AG10803 (cell line): ENCODE measurements at regions not wholly inside any gene's neighbourhood (a gene's known extent, or its start where the extent isn't known, plus 50 kb on each side); places are given as distances from the start of the nearest gene placed in this dataset.

Experiments
- DNase-seq: peaks from one replicate; pipeline ENCODE4 v3.0.0; 2010; ENCODE audit warnings: low read depth
- H3K4me3 ChIP-seq: 2 replicates; pipeline ENCODE4 v1.5.1; 2011; ENCODE audit warnings: mild to moderate bottlenecking, low read length, control low read depth
- TF ChIP-seq, protein P1 (sequence below): conservative IDR thresholded peaks from 2 replicates; pipeline ENCODE4 v1.5.1; 2011; ENCODE audit warnings: mild to moderate bottlenecking, low read length, control low read depth, inconsistent platforms

DNA sequence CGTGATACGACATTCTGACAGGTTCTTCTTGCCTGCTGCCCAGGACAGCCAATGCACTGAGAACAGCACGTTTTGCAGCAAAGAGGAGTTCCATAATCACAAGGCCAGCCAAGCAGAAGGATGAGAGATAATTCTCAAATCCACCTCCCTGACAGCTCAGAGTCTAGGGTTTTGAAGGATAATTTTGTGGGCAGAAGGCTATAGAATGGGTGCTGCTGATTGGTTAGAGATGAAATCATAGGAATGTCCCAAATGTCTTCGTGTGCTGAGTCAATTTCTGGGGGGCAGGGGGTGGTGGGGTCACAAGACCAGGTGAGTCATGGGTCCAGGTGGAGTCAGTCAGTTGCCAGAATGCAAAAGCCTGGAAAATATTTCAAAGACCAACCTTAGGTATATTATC lies 175.5 kb upstream of the SLC30A5 start:
- TF ChIP-seq, protein P1, sequence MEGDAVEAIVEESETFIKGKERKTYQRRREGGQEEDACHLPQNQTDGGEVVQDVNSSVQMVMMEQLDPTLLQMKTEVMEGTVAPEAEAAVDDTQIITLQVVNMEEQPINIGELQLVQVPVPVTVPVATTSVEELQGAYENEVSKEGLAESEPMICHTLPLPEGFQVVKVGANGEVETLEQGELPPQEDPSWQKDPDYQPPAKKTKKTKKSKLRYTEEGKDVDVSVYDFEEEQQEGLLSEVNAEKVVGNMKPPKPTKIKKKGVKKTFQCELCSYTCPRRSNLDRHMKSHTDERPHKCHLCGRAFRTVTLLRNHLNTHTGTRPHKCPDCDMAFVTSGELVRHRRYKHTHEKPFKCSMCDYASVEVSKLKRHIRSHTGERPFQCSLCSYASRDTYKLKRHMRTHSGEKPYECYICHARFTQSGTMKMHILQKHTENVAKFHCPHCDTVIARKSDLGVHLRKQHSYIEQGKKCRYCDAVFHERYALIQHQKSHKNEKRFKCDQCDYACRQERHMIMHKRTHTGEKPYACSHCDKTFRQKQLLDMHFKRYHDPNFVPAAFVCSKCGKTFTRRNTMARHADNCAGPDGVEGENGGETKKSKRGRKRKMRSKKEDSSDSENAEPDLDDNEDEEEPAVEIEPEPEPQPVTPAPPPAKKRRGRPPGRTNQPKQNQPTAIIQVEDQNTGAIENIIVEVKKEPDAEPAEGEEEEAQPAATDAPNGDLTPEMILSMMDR, result no peak
- no peak for DNase-seq
- H3K4me3 ChIP-seq, result no peak overlapping the region

DNA sequence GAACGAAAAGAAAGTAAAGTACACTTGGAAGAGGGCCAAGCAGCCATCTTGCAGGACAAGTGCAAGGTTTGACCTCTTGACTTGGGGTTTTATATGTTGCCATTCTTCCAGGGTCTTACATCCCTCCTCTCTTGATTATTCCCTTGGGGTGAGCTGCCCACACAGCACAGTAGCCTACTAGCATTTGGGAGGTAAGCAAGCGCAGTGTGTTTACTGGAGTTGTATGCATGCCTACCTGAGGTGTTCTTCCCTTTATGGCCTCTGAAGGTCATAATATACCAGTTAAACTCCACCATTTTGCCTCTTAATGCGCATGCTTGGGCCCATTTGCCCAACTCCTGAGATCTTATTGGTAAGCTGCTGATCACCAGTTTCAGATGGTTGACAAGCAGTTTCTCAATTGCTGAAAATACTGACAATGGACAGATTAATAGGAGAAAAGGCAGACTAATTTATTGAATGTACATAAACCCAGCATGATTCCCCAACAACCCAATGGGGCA lies 173.8 kb upstream of the SLC30A5 start:
- H3K4me3 ChIP-seq, result no peak overlapping the region
- TF ChIP-seq, protein P1, result no peak
- DNase-seq, result no peak

DNA sequence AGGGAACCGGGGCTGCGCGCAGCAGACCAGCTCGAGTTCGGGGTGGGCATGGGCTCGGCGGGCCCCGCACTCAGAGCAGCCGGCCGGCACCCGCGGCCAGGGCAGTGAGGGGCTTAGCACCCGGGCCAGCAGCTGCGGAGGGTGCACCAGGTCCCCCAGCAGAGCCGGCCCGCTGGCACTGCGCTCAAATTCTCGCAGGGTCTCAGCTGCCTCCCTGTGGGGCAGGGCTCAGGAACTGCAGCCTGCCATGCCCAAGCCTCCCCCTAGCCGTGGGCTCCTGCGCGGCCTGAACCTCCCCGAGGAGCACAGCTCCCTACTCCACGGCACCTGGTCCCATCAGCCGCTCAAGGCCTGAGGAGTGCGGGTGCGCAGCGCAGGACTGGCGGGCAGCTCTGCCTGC lies 172.9 kb upstream of the SLC30A5 start:
- no peak overlapping the region for H3K4me3 ChIP-seq
- TF ChIP-seq, protein P1, result no peak
- DNase-seq, result no peak

DNA sequence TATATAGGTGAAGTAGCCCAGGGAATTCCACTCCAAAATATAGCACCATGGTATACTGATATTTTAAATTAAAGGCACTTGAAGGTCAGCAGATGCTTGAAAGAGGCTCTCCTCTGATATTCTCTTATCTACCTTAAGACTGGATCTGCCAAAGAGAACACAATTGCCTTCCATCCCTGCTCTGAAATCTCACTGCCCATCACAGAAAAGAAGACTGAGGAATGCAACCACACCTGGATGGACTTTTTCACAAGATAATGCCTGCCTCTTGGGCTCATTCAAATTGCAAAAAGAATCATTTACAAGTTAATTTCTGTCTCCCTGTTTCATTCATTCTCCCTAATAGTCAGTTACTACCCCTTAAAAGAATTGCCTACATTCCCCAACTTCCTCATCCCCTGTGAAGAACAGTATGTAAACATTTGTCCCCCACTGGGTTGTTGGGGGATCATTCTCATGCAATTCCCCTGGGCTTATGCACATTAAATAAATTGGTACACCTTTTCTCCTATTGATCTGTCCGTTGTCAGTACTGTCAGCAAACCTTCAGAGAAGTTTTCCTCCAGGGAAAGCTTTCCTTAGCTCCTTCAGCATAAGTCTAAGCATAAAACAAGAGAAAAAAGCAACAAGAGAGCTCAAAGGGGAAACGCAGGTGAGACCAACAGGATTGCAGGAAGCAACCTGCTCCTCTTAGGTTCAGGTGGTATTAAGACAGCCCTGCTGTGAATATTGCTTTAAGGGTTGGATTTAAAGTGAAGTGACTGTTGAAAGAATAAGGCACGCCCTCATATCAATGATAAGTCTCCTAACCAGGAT lies 171.4 kb upstream of the SLC30A5 start:
- H3K4me3 ChIP-seq, result no peak overlapping the region
- DNase-seq, result no peak
- TF ChIP-seq, protein P1, result no peak

DNA sequence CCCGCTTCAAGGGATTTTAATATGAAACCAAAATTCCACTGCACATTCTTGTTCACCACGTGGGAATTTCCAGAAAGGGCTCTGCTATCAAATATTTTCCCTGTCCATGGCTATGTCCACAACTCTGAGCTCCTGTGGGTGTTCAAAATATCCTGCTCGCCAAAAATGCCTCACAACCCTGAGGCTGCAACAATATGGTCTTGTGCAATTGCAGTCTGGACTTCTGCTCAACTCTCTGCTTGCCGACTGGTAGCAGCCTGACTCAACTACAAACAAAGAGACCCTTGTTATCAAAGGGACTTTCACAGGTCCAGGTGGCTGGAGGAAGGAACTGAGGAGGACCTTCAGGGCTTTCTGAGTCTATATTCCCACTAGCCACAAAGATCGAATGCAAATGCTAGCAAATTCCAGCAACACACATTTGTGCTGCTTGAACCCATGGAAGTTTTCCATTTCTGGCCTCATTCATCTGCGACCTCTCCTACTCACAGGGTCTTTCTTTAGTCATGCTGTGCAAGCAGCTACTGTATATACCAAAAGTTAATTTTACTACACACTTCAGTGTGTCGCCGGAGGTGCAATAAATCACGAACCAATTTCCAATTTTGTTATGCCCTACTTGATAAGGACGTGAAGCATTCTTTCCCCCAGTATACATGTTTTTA lies 169.2 kb upstream of the SLC30A5 start:
- peak; percentile 82 for DNase-seq
- no peak overlapping the region for H3K4me3 ChIP-seq

DNA sequence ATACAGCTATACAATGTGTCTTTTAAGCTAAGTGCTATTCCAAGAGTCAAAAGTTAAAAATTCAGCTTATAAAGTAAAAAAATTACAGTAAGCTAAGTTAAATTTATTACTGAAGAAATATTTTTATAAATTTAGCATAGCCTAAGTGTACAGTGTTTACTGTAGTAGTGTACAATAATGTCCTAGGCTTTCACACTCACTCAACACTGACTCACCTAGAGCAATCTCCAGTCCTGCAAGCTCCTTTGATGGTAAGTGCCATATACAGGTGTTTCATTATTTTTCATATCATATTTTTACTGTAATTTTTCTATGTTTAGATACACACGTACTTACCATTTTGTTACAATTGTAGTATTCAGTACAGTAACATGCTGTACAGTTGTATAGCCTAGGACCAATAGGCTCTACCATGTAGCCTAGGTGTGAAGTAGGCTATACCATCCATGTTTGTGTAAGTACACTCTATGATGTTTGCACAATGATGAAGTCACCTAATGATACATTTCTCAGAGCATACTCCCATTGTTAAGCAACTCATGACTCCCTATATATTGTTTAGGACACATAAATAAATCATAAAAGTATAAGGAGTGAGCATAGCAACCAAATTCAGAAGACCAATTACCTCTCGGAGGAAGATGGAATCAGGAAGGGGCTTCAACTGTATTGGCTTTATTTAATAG lies 165.1 kb upstream of the SLC30A5 start:
- TF ChIP-seq, protein P1, result no peak
- no peak for DNase-seq
- no peak overlapping the region for H3K4me3 ChIP-seq

More for the DNA sequence above, 169.2 kb upstream of the SLC30A5 start:
- TF ChIP-seq, protein P1, result no peak
